ENCODE measurements at regions not wholly inside any gene's neighbourhood (a gene's known extent, or its start where the extent isn't known, plus 50 kb on each side); places are given as distances from the start of the nearest gene placed in this dataset.

DNA sequence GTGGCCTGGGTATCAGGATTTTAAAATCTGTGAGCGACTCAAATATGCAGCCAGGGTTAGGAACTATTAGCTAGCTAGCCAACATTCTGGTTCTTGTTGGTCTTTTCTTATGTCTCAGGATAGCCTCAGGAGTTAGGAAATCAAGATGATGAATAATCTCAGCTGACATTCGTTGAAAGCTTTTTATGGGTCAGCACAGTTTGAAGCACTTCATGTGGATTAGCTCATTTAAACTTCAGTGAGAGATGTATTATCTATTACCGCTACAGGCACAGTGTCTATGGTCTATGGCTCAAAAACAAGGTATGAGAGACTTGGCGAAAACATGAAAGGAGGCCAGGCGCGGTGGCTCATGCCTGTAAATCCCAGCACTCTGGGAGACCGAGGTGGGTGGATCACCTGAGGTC lies 187.5 kb upstream of the THRB start:
- TF ChIP-seq, protein P1, sequence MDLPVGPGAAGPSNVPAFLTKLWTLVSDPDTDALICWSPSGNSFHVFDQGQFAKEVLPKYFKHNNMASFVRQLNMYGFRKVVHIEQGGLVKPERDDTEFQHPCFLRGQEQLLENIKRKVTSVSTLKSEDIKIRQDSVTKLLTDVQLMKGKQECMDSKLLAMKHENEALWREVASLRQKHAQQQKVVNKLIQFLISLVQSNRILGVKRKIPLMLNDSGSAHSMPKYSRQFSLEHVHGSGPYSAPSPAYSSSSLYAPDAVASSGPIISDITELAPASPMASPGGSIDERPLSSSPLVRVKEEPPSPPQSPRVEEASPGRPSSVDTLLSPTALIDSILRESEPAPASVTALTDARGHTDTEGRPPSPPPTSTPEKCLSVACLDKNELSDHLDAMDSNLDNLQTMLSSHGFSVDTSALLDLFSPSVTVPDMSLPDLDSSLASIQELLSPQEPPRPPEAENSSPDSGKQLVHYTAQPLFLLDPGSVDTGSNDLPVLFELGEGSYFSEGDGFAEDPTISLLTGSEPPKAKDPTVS (IDR thresholded peaks at IDR 0.05; ENCODE audit: low read depth, low read length) = no peak
- TF ChIP-seq NFIC (IDR thresholded peaks at IDR 0.05; ENCODE audit: low read depth, low read length) (no peak), TAF1 (IDR thresholded peaks at IDR 0.05; ENCODE audit: borderline replicate concordance, low read depth, low read length) (no peak), CHD1 (IDR thresholded peaks at IDR 0.05; ENCODE audit: low read depth, low read length) (no peak)
- TF ChIP-seq, protein P2, sequence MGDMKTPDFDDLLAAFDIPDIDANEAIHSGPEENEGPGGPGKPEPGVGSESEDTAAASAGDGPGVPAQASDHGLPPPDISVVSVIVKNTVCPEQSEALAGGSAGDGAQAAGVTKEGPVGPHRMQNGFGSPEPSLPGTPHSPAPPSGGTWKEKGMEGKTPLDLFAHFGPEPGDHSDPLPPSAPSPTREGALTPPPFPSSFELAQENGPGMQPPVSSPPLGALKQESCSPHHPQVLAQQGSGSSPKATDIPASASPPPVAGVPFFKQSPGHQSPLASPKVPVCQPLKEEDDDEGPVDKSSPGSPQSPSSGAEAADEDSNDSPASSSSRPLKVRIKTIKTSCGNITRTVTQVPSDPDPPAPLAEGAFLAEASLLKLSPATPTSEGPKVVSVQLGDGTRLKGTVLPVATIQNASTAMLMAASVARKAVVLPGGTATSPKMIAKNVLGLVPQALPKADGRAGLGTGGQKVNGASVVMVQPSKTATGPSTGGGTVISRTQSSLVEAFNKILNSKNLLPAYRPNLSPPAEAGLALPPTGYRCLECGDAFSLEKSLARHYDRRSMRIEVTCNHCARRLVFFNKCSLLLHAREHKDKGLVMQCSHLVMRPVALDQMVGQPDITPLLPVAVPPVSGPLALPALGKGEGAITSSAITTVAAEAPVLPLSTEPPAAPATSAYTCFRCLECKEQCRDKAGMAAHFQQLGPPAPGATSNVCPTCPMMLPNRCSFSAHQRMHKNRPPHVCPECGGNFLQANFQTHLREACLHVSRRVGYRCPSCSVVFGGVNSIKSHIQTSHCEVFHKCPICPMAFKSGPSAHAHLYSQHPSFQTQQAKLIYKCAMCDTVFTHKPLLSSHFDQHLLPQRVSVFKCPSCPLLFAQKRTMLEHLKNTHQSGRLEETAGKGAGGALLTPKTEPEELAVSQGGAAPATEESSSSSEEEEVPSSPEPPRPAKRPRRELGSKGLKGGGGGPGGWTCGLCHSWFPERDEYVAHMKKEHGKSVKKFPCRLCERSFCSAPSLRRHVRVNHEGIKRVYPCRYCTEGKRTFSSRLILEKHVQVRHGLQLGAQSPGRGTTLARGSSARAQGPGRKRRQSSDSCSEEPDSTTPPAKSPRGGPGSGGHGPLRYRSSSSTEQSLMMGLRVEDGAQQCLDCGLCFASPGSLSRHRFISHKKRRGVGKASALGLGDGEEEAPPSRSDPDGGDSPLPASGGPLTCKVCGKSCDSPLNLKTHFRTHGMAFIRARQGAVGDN (IDR thresholded peaks at IDR 0.05) = no peak
- TF ChIP-seq, protein P3, sequence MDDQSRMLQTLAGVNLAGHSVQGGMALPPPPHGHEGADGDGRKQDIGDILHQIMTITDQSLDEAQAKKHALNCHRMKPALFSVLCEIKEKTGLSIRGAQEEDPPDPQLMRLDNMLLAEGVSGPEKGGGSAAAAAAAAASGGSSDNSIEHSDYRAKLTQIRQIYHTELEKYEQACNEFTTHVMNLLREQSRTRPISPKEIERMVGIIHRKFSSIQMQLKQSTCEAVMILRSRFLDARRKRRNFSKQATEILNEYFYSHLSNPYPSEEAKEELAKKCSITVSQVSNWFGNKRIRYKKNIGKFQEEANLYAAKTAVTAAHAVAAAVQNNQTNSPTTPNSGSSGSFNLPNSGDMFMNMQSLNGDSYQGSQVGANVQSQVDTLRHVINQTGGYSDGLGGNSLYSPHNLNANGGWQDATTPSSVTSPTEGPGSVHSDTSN (IDR thresholded peaks at IDR 0.05; ENCODE audit: insufficient replicate concordance, low read depth, low read length) = no peak
- DNase-seq (ENCODE audit: low read depth, low spot score) (no peak), ATAC-seq (no peak), FAIRE-seq (no peak)
- H3K27me3 ChIP-seq (replicated peaks in 1 of 2; ENCODE audit: control insufficient read depth in 2 of 2, insufficient read depth in 2 of 2, low read length in 1 of 2) = peaks cover 0 to 2% of the 10 kb centered on the region in 2 experiments; a peak in 2 of 4 replicates
- no peaks in the 10 kb centered on the region for H3K79me2 ChIP-seq (ENCODE audit: control insufficient read depth, insufficient read depth, low read length)
- ChIA-PET RAD21 (ENCODE audit: unreplicated experiment) (no interaction called here), POLR2A (no interaction called here), SMC1A (ENCODE audit: uncharacterized antibody, unreplicated experiment) (no interaction called here), CTCF (interaction anchor here (0.7 to 1.6 kb wide), 5 partner anchors 8 to 860 kb away, joined by 3 to 6 read pairs (median 4); no protein-coding TSS in a partner anchor)
- H4K20me1 ChIP-seq (ENCODE audit: control insufficient read depth, insufficient read depth) = no peaks in the 10 kb centered on the region
- H3K36me3 ChIP-seq (ENCODE audit: control insufficient read depth in 2 of 2, insufficient read depth in 2 of 2, low read length in 1 of 2) = no peaks in the 10 kb centered on the region
- no peak overlapping the region for H3K27ac ChIP-seq (ENCODE audit: control insufficient read depth, insufficient read depth)
- WGBS (ENCODE audit: insufficient coverage, insufficient replicate concordance, low lambda C conversion rate, missing lambda C conversion rate) = 64% methylated on average over 7 of the region's 7 CpGs
- in situ Hi-C loops (cut with MboI) (no loop called here), intact Hi-C loops (cut with micrococcal nuclease; ENCODE audit: unreplicated experiment) (loop anchor here (5.0 to 10.0 kb wide), 2 partner anchors 420 to 913 kb away; no protein-coding TSS in a partner anchor)
- no peak overlapping the region for H3K4me2 ChIP-seq (ENCODE audit: control insufficient read depth, insufficient read depth)
- H3K4me3 ChIP-seq = no peak overlapping the region
- BruUV-seq (replicated peaks) = no TSS peak
- no peak overlapping the region for H3K9ac ChIP-seq (ENCODE audit: control insufficient read depth, insufficient read depth, low read length)
- H2AFZ ChIP-seq (ENCODE audit: control insufficient read depth, low read depth, low read length) = no peak overlapping the region
- no peaks in the 10 kb centered on the region for H3K9me3 ChIP-seq (replicated peaks; ENCODE audit: control insufficient read depth, insufficient read depth, low read length)
- no peaks in the 10 kb centered on the region for H3K4me1 ChIP-seq (ENCODE audit: control insufficient read depth, insufficient read depth, low read length)

Data from GM12878 (cell line).